ENCODE measurements at regions not wholly inside any gene's neighbourhood (a gene's known extent, or its start where the extent isn't known, plus 50 kb on each side); places are given as distances from the start of the nearest gene placed in this dataset.

DNA sequence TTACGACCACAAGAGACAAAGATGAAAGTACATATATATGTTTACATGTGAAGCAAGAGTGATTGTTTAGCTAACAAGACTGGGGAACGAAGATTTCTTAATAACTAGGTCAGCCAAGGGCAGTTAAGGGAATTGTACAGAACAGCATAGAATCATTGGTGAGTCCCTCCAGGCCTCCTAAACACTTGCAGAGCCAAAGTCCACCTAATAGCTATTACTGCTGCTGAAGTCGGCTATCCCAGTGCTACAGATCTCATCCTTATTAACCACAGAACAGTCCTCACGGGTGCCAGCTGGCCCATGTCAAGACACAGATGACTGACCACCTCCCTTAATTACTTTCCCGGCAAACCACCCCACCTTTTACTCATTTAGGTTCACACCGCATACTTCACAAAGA lies 68.5 kb upstream of the OPCML start:
- H2BK15ac ChIP-seq (ENCODE audit: low read depth, low read length) = no peak overlapping the region
- H3K4me1 ChIP-seq (ENCODE audit: control insufficient read depth, insufficient read depth, low read length) = no peaks in the 10 kb centered on the region
- CTCF ChIA-PET = no interaction called here
- H2BK120ac ChIP-seq (ENCODE audit: low read depth, low read length) = no peak overlapping the region
- no peak overlapping the region for H3K4me3 ChIP-seq (ENCODE audit: insufficient read depth, low read depth, low read length)
- no peak overlapping the region for H4K5ac ChIP-seq (ENCODE audit: low read depth, low read length)
- TF ChIP-seq SMC3 (IDR thresholded peaks at IDR 0.05; ENCODE audit: low read depth, low read length) (no peak), RCOR1 (IDR thresholded peaks at IDR 0.05; ENCODE audit: insufficient replicate concordance, low read length) (no peak), FOS (IDR thresholded peaks at IDR 0.05; ENCODE audit: low read depth, low read length) (no peak), POLR2A (IDR thresholded peaks at IDR 0.05; ENCODE audit: low read depth, low read length) (no peak), CEBPB (IDR thresholded peaks at IDR 0.05; ENCODE audit: low read depth, low read length) (no peak), NFE2L2 (IDR thresholded peaks at IDR 0.05; ENCODE audit: low read depth, low read length) (no peak), RAD21 (IDR thresholded peaks at IDR 0.05; ENCODE audit: low read length) (no peak), MXI1 (IDR thresholded peaks at IDR 0.05; ENCODE audit: borderline replicate concordance, low read depth, low read length) (no peak), RFX5 (IDR thresholded peaks at IDR 0.05; ENCODE audit: low read depth, low read length) (no peak), CHD1 (IDR thresholded peaks at IDR 0.05; ENCODE audit: low read depth, low read length) (no peak), MAFK (IDR thresholded peaks at IDR 0.05; ENCODE audit: low read depth, low read length) (no peak), BHLHE40 (IDR thresholded peaks at IDR 0.05; ENCODE audit: low read depth, low read length) (no peak), MAZ (IDR thresholded peaks at IDR 0.05; ENCODE audit: borderline replicate concordance, low read depth, low read length) (no peak)
- TF ChIP-seq, protein P1, sequence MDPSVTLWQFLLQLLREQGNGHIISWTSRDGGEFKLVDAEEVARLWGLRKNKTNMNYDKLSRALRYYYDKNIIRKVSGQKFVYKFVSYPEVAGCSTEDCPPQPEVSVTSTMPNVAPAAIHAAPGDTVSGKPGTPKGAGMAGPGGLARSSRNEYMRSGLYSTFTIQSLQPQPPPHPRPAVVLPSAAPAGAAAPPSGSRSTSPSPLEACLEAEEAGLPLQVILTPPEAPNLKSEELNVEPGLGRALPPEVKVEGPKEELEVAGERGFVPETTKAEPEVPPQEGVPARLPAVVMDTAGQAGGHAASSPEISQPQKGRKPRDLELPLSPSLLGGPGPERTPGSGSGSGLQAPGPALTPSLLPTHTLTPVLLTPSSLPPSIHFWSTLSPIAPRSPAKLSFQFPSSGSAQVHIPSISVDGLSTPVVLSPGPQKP (IDR thresholded peaks at IDR 0.05; ENCODE audit: borderline replicate concordance, low read depth, low read length) = no peak
- TF ChIP-seq, protein P2, sequence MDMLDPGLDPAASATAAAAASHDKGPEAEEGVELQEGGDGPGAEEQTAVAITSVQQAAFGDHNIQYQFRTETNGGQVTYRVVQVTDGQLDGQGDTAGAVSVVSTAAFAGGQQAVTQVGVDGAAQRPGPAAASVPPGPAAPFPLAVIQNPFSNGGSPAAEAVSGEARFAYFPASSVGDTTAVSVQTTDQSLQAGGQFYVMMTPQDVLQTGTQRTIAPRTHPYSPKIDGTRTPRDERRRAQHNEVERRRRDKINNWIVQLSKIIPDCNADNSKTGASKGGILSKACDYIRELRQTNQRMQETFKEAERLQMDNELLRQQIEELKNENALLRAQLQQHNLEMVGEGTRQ (IDR thresholded peaks at IDR 0.05; ENCODE audit: low read depth, low read length) = no peak
- TF ChIP-seq, protein P3, sequence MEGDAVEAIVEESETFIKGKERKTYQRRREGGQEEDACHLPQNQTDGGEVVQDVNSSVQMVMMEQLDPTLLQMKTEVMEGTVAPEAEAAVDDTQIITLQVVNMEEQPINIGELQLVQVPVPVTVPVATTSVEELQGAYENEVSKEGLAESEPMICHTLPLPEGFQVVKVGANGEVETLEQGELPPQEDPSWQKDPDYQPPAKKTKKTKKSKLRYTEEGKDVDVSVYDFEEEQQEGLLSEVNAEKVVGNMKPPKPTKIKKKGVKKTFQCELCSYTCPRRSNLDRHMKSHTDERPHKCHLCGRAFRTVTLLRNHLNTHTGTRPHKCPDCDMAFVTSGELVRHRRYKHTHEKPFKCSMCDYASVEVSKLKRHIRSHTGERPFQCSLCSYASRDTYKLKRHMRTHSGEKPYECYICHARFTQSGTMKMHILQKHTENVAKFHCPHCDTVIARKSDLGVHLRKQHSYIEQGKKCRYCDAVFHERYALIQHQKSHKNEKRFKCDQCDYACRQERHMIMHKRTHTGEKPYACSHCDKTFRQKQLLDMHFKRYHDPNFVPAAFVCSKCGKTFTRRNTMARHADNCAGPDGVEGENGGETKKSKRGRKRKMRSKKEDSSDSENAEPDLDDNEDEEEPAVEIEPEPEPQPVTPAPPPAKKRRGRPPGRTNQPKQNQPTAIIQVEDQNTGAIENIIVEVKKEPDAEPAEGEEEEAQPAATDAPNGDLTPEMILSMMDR (conservative IDR thresholded peaks at IDR 0.05; ENCODE audit: low read depth, low read length) = no peak
- intact Hi-C loops (cut with micrococcal nuclease) (no loop called here), in situ Hi-C loops (cut with MboI; ENCODE audit: low sequenced_read_pairs) (no loop called here), dilution Hi-C loops (cut with HindIII; ENCODE audit: low sequenced_read_pairs, unreplicated experiment) (no loop called here)
- no peaks in the 10 kb centered on the region for H3K36me3 ChIP-seq (ENCODE audit: control insufficient read depth, insufficient read depth, low read length)
- H2AFZ ChIP-seq (replicated peaks; ENCODE audit: low read length, poor library complexity) = no peak overlapping the region
- POLR2A ChIA-PET (ENCODE audit: unreplicated experiment) = no interaction called here
- H3K79me1 ChIP-seq (ENCODE audit: low read depth in 1 of 2, low read length in 2 of 2) = no peaks in the 10 kb centered on the region
- no peak overlapping the region for H3K27ac ChIP-seq (ENCODE audit: insufficient read depth, low read length)
- no peak overlapping the region for H3K56ac ChIP-seq (ENCODE audit: extremely low read depth, insufficient read depth, low read length)
- H3K4me2 ChIP-seq (ENCODE audit: low read depth, low read length) = no peak overlapping the region
- H2BK5ac ChIP-seq (ENCODE audit: low read depth, low read length, poor library complexity, severe bottlenecking) = no peak overlapping the region
- no peaks in the 10 kb centered on the region for H3K27me3 ChIP-seq (ENCODE audit: control insufficient read depth, insufficient read depth, low read length)
- H4K8ac ChIP-seq (ENCODE audit: low read depth in 2 of 2, low read length in 2 of 2) = no peak overlapping the region
- no peak overlapping the region for H3K9ac ChIP-seq (ENCODE audit: low read depth, low read length)
- H3K14ac ChIP-seq (replicated peaks; ENCODE audit: low read depth, low read length) = no peak overlapping the region
- H4K91ac ChIP-seq (ENCODE audit: insufficient read depth, low read depth, low read length) = no peak overlapping the region
- no peak overlapping the region for H3K18ac ChIP-seq (ENCODE audit: low read depth, low read length)
- no CpG with 5 or more reads among the region's 6 CpGs for WGBS, 2 experiments (ENCODE audit: extremely low coverage in 2 of 2, insufficient read length in 1 of 2)
- BruUV-seq (replicated peaks) = no TSS peak
- peaks cover 39% of the 10 kb centered on the region for H3K9me3 ChIP-seq (ENCODE audit: control insufficient read depth, insufficient read depth, low read length)
- ATAC-seq (ENCODE audit: low read depth) (no peak), DNase-seq (no peak)
- H3K23ac ChIP-seq (ENCODE audit: low read depth, low read length) = no peak overlapping the region
- no peak overlapping the region for H2AK9ac ChIP-seq (replicated peaks; ENCODE audit: low read depth, low read length, poor library complexity)
- H4K20me1 ChIP-seq (ENCODE audit: insufficient read depth, low read length) = no peaks in the 10 kb centered on the region
- no peak overlapping the region for H3K4ac ChIP-seq (ENCODE audit: low read depth, low read length)
- H2BK20ac ChIP-seq (ENCODE audit: low read depth, low read length) = no peak overlapping the region
- no peaks in the 10 kb centered on the region for H3K9me1 ChIP-seq (ENCODE audit: insufficient read depth, low read length)
- no peak overlapping the region for H2AK5ac ChIP-seq (ENCODE audit: low read depth, low read length)
